ENCODE measurements at regions not wholly inside any gene's neighbourhood (a gene's known extent, or its start where the extent isn't known, plus 50 kb on each side); places are given as distances from the start of the nearest gene placed in this dataset.

DNA sequence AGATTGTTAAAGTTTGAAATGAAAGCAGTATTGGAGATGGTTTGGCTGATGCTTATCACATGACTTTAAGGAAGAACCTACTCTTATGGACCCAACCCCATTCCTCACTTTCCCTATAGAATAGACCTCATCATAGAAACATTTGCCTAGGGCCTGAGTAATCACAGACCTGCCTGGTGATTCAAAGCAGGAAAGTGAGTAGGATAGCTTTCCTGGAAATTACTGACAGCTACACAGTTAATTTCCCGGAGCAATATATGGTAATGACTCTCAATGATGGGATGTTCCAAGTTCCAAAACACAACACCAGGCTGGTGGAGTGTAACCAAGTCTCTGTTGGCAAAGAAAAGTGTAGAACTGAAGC lies 233.8 kb downstream of the SIM1 start:
- no peak overlapping the region for H2BK12ac ChIP-seq (ENCODE audit: low read length in 2 of 2)
- H2AK5ac ChIP-seq (ENCODE audit: low read length, severe bottlenecking) = no peak overlapping the region
- no peak for DNase-seq
- no peak overlapping the region for H4K91ac ChIP-seq (ENCODE audit: low read length)
- peak overlapping the region in 1 of 2 experiments; percentile 2 for H3K4me3 ChIP-seq (ENCODE audit: insufficient read depth in 1 of 2, low read depth in 1 of 2, low read length in 2 of 2)
- no peaks in the 10 kb centered on the region for H3K27me3 ChIP-seq (ENCODE audit: control insufficient read depth in 1 of 2, insufficient read depth in 1 of 2, low read length in 2 of 2)
- no peak overlapping the region for H3K14ac ChIP-seq (ENCODE audit: low read length in 2 of 2)
- 60% methylated on average over 1 of the region's 1 CpG for WGBS
- no peak overlapping the region for H4K8ac ChIP-seq (ENCODE audit: low read length)
- H2AFZ ChIP-seq (ENCODE audit: low read depth, low read length) = no peak overlapping the region
- H3K9me3 ChIP-seq (ENCODE audit: control insufficient read depth, low read length) = no peaks in the 10 kb centered on the region
- H3K18ac ChIP-seq (ENCODE audit: low read depth in 1 of 2, low read length in 2 of 2) = no peak overlapping the region
- H3K4me1 ChIP-seq (ENCODE audit: control insufficient read depth, insufficient read depth, low read depth, low read length) = no peaks in the 10 kb centered on the region
- H2BK5ac ChIP-seq (ENCODE audit: low read depth, low read length, poor library complexity, severe bottlenecking) = no peak overlapping the region
- no peak overlapping the region for H2BK120ac ChIP-seq (ENCODE audit: low read depth, low read length)
- no peak overlapping the region for H3K23ac ChIP-seq (ENCODE audit: low read length in 2 of 2)
- H3K9ac ChIP-seq (ENCODE audit: low read length) = peak overlapping the region; percentile 64
- H3K4ac ChIP-seq (ENCODE audit: low read depth in 1 of 2, low read length in 2 of 2) = no peak overlapping the region
- H3K4me2 ChIP-seq (ENCODE audit: low read length, poor library complexity, severe bottlenecking) = no peak overlapping the region
- no peak overlapping the region for H2BK15ac ChIP-seq (ENCODE audit: low read depth, poor library complexity, severe bottlenecking)
- no peak overlapping the region for H3K27ac ChIP-seq (ENCODE audit: low read length, poor library complexity, severe bottlenecking)
- no peaks in the 10 kb centered on the region for H3K36me3 ChIP-seq (ENCODE audit: control insufficient read depth in 1 of 2, insufficient read depth in 2 of 2, low read depth in 1 of 2, low read length in 2 of 2)
- H3K79me1 ChIP-seq (replicated peaks; ENCODE audit: low read length, poor library complexity, severe bottlenecking) = no peaks in the 10 kb centered on the region

DNA sequence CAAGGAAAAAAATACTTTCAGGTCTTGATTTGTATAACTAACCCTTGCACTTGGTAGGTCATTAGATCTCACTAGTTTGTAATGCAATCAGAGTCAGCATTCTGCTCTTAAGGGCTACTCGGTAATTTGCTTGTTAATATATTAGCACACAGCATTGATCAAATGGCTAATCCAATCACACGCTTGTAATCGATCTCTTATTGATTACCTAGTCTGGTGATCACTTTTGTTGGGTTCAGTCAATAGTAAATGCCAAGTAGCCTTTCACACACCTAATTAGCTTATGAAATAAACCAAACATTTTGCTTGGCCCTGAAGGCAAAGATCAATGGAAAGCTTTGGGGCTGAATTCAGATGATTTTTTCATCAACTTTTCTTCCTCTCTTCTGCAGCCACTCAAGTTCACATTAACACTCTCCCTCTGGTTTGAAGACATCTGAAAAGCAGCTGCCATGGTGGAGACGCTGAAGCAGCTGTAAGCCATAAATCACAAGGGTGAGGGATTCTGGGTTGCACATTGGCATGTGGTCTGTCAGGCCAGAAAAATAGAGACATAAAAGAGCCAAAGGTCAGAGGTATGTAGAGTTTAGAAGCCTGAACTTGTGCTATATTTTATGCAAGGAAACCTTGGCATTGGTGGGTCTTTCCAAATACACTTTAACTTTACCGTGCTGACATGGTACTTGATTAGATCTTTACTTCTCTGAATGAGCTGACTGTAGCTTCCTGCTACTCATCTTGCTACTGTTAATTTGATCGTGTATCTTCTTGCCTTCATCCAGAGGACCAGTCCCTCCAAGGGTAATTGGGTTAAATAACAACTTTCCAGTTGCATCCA lies 234.4 kb downstream of the SIM1 start:
- Histone ChIP-seq H3K36me3 (ENCODE audit: control insufficient read depth in 1 of 2, insufficient read depth in 2 of 2, low read depth in 1 of 2, low read length in 2 of 2) (no peaks in the 10 kb centered on the region), H2BK5ac (ENCODE audit: low read depth, low read length, poor library complexity, severe bottlenecking) (no peak overlapping the region), H2BK120ac (ENCODE audit: low read depth, low read length) (no peak overlapping the region), H2BK12ac (ENCODE audit: low read length in 2 of 2) (no peak overlapping the region), H3K79me1 (replicated peaks; ENCODE audit: low read length, poor library complexity, severe bottlenecking) (no peaks in the 10 kb centered on the region), H3K27me3 (ENCODE audit: control insufficient read depth in 1 of 2, insufficient read depth in 1 of 2, low read length in 2 of 2) (no peaks in the 10 kb centered on the region), H3K27ac (ENCODE audit: low read length, poor library complexity, severe bottlenecking) (no peak overlapping the region), H2AFZ (ENCODE audit: low read depth, low read length) (no peak overlapping the region), H3K4ac (ENCODE audit: low read depth in 1 of 2, low read length in 2 of 2) (no peak overlapping the region), H3K4me3 (ENCODE audit: insufficient read depth in 1 of 2, low read depth in 1 of 2, low read length in 2 of 2) (peak overlapping the region in 1 of 2 experiments; percentile 2), H3K14ac (ENCODE audit: low read length in 2 of 2) (no peak overlapping the region), H3K4me2 (ENCODE audit: low read length, poor library complexity, severe bottlenecking) (no peak overlapping the region), H3K4me1 (ENCODE audit: control insufficient read depth, insufficient read depth, low read depth, low read length) (no peaks in the 10 kb centered on the region), H2AK5ac (ENCODE audit: low read length, severe bottlenecking) (no peak overlapping the region), H3K18ac (ENCODE audit: low read depth in 1 of 2, low read length in 2 of 2) (peak overlapping the region in 1 of 2 experiments; percentile 43), H3K9ac (ENCODE audit: low read length) (no peak overlapping the region), H2BK15ac (ENCODE audit: low read depth, poor library complexity, severe bottlenecking) (no peak overlapping the region), H3K23ac (ENCODE audit: low read length in 2 of 2) (no peak overlapping the region), H4K8ac (ENCODE audit: low read length) (no peak overlapping the region), H3K9me3 (ENCODE audit: control insufficient read depth, low read length) (no peaks in the 10 kb centered on the region), H4K91ac (ENCODE audit: low read length) (no peak overlapping the region)
- DNase-seq = no peak
- WGBS = 73% methylated on average over 5 of the region's 6 CpGs

DNA sequence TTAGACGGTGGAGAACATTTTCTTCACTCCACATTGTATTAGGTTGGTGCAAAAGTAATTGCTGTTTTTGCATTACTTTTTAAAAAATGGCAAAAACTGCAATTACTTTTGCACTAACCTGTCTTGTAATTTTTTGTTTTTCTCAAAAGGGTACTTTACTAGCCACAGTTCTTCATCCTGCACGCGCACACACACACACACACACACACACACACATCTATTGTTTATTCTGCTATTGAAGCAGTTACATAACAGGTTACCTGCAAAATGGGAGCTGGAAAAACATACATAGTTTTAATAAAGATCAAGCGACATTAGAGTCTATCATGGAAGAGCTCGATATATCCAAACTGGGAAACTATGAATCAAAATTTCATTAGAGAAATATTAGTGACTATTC lies 235.2 kb downstream of the SIM1 start:
- Histone ChIP-seq H3K27ac (ENCODE audit: low read length, poor library complexity, severe bottlenecking) (peak overlapping the region; percentile 72), H2BK15ac (ENCODE audit: low read depth, poor library complexity, severe bottlenecking) (no peak overlapping the region), H2BK5ac (ENCODE audit: low read depth, low read length, poor library complexity, severe bottlenecking) (no peak overlapping the region), H2BK12ac (ENCODE audit: low read length in 2 of 2) (no peak overlapping the region), H3K18ac (ENCODE audit: low read depth in 1 of 2, low read length in 2 of 2) (no peak overlapping the region), H3K23ac (ENCODE audit: low read length in 2 of 2) (no peak overlapping the region), H4K8ac (ENCODE audit: low read length) (no peak overlapping the region), H3K9me3 (ENCODE audit: control insufficient read depth, low read length) (no peaks in the 10 kb centered on the region), H2BK120ac (ENCODE audit: low read depth, low read length) (no peak overlapping the region), H2AK5ac (ENCODE audit: low read length, severe bottlenecking) (no peak overlapping the region), H4K91ac (ENCODE audit: low read length) (no peak overlapping the region), H3K79me1 (replicated peaks; ENCODE audit: low read length, poor library complexity, severe bottlenecking) (no peaks in the 10 kb centered on the region), H3K9ac (ENCODE audit: low read length) (peak overlapping the region; percentile 87), H3K4me2 (ENCODE audit: low read length, poor library complexity, severe bottlenecking) (no peak overlapping the region), H3K27me3 (ENCODE audit: control insufficient read depth in 1 of 2, insufficient read depth in 1 of 2, low read length in 2 of 2) (no peaks in the 10 kb centered on the region), H3K4me1 (ENCODE audit: control insufficient read depth, insufficient read depth, low read depth, low read length) (no peaks in the 10 kb centered on the region), H3K14ac (ENCODE audit: low read length in 2 of 2) (no peak overlapping the region), H2AFZ (ENCODE audit: low read depth, low read length) (peak overlapping the region; percentile 1), H3K36me3 (ENCODE audit: control insufficient read depth in 1 of 2, insufficient read depth in 2 of 2, low read depth in 1 of 2, low read length in 2 of 2) (no peaks in the 10 kb centered on the region), H3K4ac (ENCODE audit: low read depth in 1 of 2, low read length in 2 of 2) (no peak overlapping the region), H3K4me3 (ENCODE audit: insufficient read depth in 1 of 2, low read depth in 1 of 2, low read length in 2 of 2) (peak overlapping the region in 1 of 2 experiments; percentile 52)
- 68% methylated on average over 3 of the region's 5 CpGs for WGBS
- no peak for DNase-seq

DNA sequence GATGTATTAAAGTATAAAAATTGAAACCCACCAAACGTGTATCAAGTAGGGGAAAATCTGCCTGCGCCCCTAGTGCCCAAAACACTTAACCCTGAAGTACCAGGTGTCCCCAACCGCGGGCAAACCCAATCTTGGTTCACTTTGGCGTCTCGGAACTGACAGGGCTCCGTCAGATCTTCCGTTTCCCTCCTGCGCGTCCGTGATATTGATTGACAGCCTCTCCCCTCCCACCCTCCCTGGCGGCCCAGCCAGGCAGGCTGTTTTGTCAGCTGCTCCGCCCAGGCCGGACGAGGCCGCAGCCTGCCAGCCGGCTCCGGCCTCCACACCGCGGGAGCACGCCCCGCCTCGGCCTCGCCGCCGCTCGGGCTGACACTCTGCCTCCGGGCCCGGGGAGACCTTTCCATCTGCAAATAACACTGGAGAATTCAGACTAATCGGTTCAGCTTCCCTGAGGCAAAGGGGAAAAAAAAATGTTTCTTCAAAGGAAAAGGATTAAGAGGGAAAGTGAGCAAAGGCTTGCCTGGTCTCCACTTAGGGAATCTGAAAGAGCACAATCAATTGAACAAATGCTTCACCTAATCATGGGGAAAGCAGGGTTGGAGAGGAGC lies 234.9 kb upstream of the MCHR2 start:
- under 1% methylated on average over 30 of the region's 30 CpGs for WGBS
- no peaks in the 10 kb centered on the region for H3K27me3 ChIP-seq (ENCODE audit: control insufficient read depth in 1 of 2, insufficient read depth in 1 of 2, low read length in 2 of 2)

More for the DNA sequence above, 234.9 kb upstream of the MCHR2 start:
- Histone ChIP-seq H3K4me2 (ENCODE audit: low read length, poor library complexity, severe bottlenecking) (peak overlapping the region; percentile 93), H4K91ac (ENCODE audit: low read length) (no peak overlapping the region), H4K8ac (ENCODE audit: low read length) (peak overlapping the region; percentile 21), H3K27ac (ENCODE audit: low read length, poor library complexity, severe bottlenecking) (peak overlapping the region; percentile 72), H3K4me1 (ENCODE audit: control insufficient read depth, insufficient read depth, low read depth, low read length) (no peaks in the 10 kb centered on the region), H3K23ac (ENCODE audit: low read length in 2 of 2) (no peak overlapping the region), H2AK5ac (ENCODE audit: low read length, severe bottlenecking) (no peak overlapping the region), H2BK5ac (ENCODE audit: low read depth, low read length, poor library complexity, severe bottlenecking) (no peak overlapping the region), H3K18ac (ENCODE audit: low read depth in 1 of 2, low read length in 2 of 2) (peak overlapping the region in 1 of 2 experiments; percentile 82), H2BK12ac (ENCODE audit: low read length in 2 of 2) (no peak overlapping the region), H3K36me3 (ENCODE audit: control insufficient read depth in 1 of 2, insufficient read depth in 2 of 2, low read depth in 1 of 2, low read length in 2 of 2) (no peaks in the 10 kb centered on the region), H3K4ac (ENCODE audit: low read depth in 1 of 2, low read length in 2 of 2) (peak overlapping the region in 1 of 2 experiments; percentile 86), H3K79me1 (replicated peaks; ENCODE audit: low read length, poor library complexity, severe bottlenecking) (no peaks in the 10 kb centered on the region), H3K9me3 (ENCODE audit: control insufficient read depth, low read length) (no peaks in the 10 kb centered on the region), H2BK15ac (ENCODE audit: low read depth, poor library complexity, severe bottlenecking) (no peak overlapping the region), H2BK120ac (ENCODE audit: low read depth, low read length) (peak overlapping the region; percentile 2), H3K4me3 (ENCODE audit: insufficient read depth in 1 of 2, low read depth in 1 of 2, low read length in 2 of 2) (peak overlapping the region; percentile 52), H3K9ac (ENCODE audit: low read length) (peak overlapping the region; percentile 87), H2AFZ (ENCODE audit: low read depth, low read length) (peak overlapping the region; percentile 82), H3K14ac (ENCODE audit: low read length in 2 of 2) (no peak overlapping the region)
- DNase-seq = peak; percentile 66
